Neural cell (in vitro differentiated cells): ENCODE measurements at regions not wholly inside any gene's neighbourhood (a gene's known extent, or its start where the extent isn't known, plus 50 kb on each side); places are given as distances from the start of the nearest gene placed in this dataset.

ENCODE experiments used
- H2AFZ ChIP-seq: fragments of 200-600, 300-800 bp; sonication (generic), shearing (Covaris generic); 2 replicates; pipeline ENCODE4 v1.6.0; 2014; ENCODE audit warnings: low read depth, mild to moderate bottlenecking, antibody characterized with exemption, low read length, moderate library complexity
- H3F3A ChIP-seq: fragments of 200-600 bp; shearing (Covaris generic); 2 replicates; pipeline ENCODE4 v1.6.1; 2016; ENCODE audit warnings: mild to moderate bottlenecking, moderate library complexity, mixed read lengths, antibody characterized with exemption, low read length; ENCODE audit not compliant: insufficient read depth, poor library complexity, severe bottlenecking
- H3K27ac ChIP-seq: fragments of 200-600, 300-800 bp; sonication (generic), shearing (Covaris generic); 2 replicates; pipeline ENCODE4 v1.5.1; 2014; ENCODE audit warnings: mild to moderate bottlenecking, low read length, moderate library complexity
- H3K27me3 ChIP-seq: fragments of 300-800, 200-600 bp; sonication (generic), shearing (Covaris generic); 2 replicates; pipeline ENCODE4 v1.6.0; 2014; ENCODE audit warnings: mild to moderate bottlenecking, low read depth, low read length, moderate library complexity; ENCODE audit not compliant: insufficient read depth
- H3K36me3 ChIP-seq: fragments of 300-800, 200-600 bp; sonication (generic), shearing (Covaris generic); 2 replicates; pipeline ENCODE4 v1.5.1; 2014; ENCODE audit warnings: mild to moderate bottlenecking, antibody characterized with exemption, low read length, moderate library complexity; ENCODE audit not compliant: insufficient read depth
- H3K4me2 ChIP-seq: fragments of 300-800, 200-600 bp; sonication (generic), shearing (Covaris generic); 2 replicates; pipeline ENCODE4 v1.6.0; 2014; ENCODE audit warnings: mild to moderate bottlenecking, low read length
- H3K4me3 ChIP-seq: fragments of 300-800, 200-600 bp; sonication (generic), shearing (Covaris generic); 2 replicates; pipeline ENCODE4 v1.5.1; 2014; ENCODE audit warnings: mild to moderate bottlenecking, low read length, moderate library complexity
- H3K79me2 ChIP-seq: fragments of 200-600 bp; shearing (Covaris generic); replicated peaks from 2 replicates; pipeline ENCODE4 v1.6.0; 2014; ENCODE audit warnings: mild to moderate bottlenecking, low read length, moderate library complexity; ENCODE audit not compliant: insufficient read depth
- H3K9ac ChIP-seq: fragments of 300-800, 200-600 bp; sonication (generic), shearing (Covaris generic); 2 replicates; pipeline ENCODE4 v1.6.1; 2016; ENCODE audit warnings: mild to moderate bottlenecking, low read length, mixed read lengths
- H3K9me2 ChIP-seq: fragments of 200-600 bp; shearing (Covaris generic); 2 replicates; pipeline ENCODE4 v1.6.1; 2016; ENCODE audit warnings: mild to moderate bottlenecking, low read length, mixed read lengths; ENCODE audit not compliant: insufficient read depth
- H3K9me3 ChIP-seq: fragments of 200-600, 300-800 bp; sonication (generic), shearing (Covaris generic); 2 replicates; pipeline ENCODE4 v1.6.1; 2016; ENCODE audit warnings: mild to moderate bottlenecking, mixed run types, low read length, moderate library complexity, mixed read lengths
- H4K20me1 ChIP-seq: fragments of 200-600 bp; shearing (Covaris generic); 2 replicates; pipeline ENCODE4 v1.6.1; 2016; ENCODE audit warnings: mild to moderate bottlenecking, mixed run types; ENCODE audit not compliant: insufficient read depth
- EP300 ChIP-seq: fragments of 450-650 bp; conservative IDR thresholded peaks from 2 replicates; pipeline ENCODE4 v1.6.1; 2014; ENCODE audit warnings: antibody characterized with exemption, mild to moderate bottlenecking, moderate library complexity; ENCODE audit not compliant: poor library complexity, severe bottlenecking
- EZH2 ChIP-seq: fragments of 200-600, 300-800 bp; shearing (Covaris generic), sonication (generic); IDR thresholded peaks from 2 replicates; pipeline ENCODE4 v1.6.1; 2014; ENCODE audit warnings: antibody characterized with exemption, low read length, borderline replicate concordance, mild to moderate bottlenecking; ENCODE audit not compliant: insufficient read depth, poor library complexity, severe bottlenecking
- MXI1 ChIP-seq: fragments of 450-650 bp; conservative IDR thresholded peaks from 2 replicates; pipeline ENCODE4 v1.6.1; 2014; ENCODE audit warnings: antibody characterized with exemption, mild to moderate bottlenecking; ENCODE audit not compliant: poor library complexity, severe bottlenecking
- POLR2AphosphoS5 ChIP-seq: IDR thresholded peaks from 2 replicates; pipeline ENCODE4 v1.6.1; 2012
- RAD21 ChIP-seq: fragments of 450-650 bp; conservative IDR thresholded peaks from 2 replicates; pipeline ENCODE4 v1.6.1; 2014; ENCODE audit warnings: antibody characterized with exemption, mild to moderate bottlenecking, moderate library complexity
- REST ChIP-seq: IDR thresholded peaks from 2 replicates; pipeline ENCODE4 v1.6.1; 2012; ENCODE audit warnings: borderline replicate concordance
- SMC3 ChIP-seq: fragments of 450-650 bp; conservative IDR thresholded peaks from 2 replicates; pipeline ENCODE4 v1.6.1; 2014; ENCODE audit warnings: antibody characterized with exemption, mild to moderate bottlenecking, moderate library complexity; ENCODE audit not compliant: poor library complexity
- TAF1 ChIP-seq: IDR thresholded peaks from 2 replicates; pipeline ENCODE4 v1.6.1; 2012; ENCODE audit warnings: low read depth
- TF ChIP-seq, protein P1 (sequence below): fragments of 450-650 bp; IDR thresholded peaks from 2 replicates; pipeline ENCODE4 v1.5.1; 2014; ENCODE audit warnings: antibody characterized with exemption, mild to moderate bottlenecking, moderate library complexity; ENCODE audit not compliant: poor library complexity, severe bottlenecking

DNA sequence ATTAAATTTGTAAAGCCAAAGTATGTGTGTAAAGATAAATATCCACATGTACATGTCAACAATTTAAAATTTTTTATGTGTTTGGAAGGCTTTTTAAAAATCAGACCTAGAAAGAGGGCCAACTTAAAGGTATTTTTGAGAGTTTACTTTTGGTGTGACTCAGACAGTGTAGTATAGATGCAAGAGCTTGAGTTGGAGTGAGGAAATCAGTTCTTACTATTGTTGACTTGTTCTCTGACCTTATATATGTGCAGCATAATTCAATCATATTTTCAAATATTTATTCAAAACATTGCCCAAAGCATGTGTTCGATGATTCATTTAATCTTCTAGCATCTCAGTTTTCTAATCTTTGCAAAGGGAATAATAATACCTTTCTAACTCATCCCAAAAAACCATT lies 243.7 kb upstream of the PRKCQ start:
- Histone ChIP-seq H3K4me3 (no peak overlapping the region), H3K79me2 (no peaks in the 10 kb centered on the region), H3F3A (no peaks in the 10 kb centered on the region), H4K20me1 (no peaks in the 10 kb centered on the region), H3K9me2 (no peaks in the 10 kb centered on the region), H3K27me3 (no peaks in the 10 kb centered on the region), H3K4me2 (no peak overlapping the region), H2AFZ (no peak overlapping the region), H3K9ac (no peak overlapping the region), H3K36me3 (no peaks in the 10 kb centered on the region), H3K27ac (no peak overlapping the region), H3K9me3 (no peaks in the 10 kb centered on the region)
- no peak for TF ChIP-seq RAD21
- TF ChIP-seq EZH2: no peak
- no peak for TF ChIP-seq MXI1
- TF ChIP-seq, protein P1, sequence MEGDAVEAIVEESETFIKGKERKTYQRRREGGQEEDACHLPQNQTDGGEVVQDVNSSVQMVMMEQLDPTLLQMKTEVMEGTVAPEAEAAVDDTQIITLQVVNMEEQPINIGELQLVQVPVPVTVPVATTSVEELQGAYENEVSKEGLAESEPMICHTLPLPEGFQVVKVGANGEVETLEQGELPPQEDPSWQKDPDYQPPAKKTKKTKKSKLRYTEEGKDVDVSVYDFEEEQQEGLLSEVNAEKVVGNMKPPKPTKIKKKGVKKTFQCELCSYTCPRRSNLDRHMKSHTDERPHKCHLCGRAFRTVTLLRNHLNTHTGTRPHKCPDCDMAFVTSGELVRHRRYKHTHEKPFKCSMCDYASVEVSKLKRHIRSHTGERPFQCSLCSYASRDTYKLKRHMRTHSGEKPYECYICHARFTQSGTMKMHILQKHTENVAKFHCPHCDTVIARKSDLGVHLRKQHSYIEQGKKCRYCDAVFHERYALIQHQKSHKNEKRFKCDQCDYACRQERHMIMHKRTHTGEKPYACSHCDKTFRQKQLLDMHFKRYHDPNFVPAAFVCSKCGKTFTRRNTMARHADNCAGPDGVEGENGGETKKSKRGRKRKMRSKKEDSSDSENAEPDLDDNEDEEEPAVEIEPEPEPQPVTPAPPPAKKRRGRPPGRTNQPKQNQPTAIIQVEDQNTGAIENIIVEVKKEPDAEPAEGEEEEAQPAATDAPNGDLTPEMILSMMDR: no peak
- TF ChIP-seq SMC3: no peak
- TF ChIP-seq REST: no peak
- TF ChIP-seq EP300: no peak
- no peak for TF ChIP-seq POLR2AphosphoS5
- TF ChIP-seq TAF1: no peak

DNA sequence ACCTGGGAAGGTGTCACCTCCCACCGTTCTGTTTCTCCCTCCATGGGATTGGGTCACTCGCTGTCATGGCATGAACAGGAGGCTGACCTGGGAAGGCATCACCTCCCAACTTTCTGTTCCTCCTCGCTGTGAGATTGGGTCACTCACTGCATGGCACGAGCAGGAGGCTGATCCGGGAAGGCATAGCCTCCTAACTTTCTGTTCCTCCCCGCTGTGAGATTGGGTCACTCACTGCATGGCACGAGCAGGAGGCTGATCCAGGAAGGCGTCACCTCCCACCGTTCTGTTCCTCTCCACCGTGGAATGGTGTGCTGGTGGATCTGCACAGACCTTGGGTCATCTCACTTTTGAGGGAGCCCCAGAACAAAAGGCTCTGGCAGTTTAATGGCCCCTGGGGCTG lies 239.2 kb upstream of the PRKCQ start:
- TF ChIP-seq REST (no peak), RAD21 (no peak), SMC3 (no peak), TAF1 (no peak), EP300 (no peak), POLR2AphosphoS5 (no peak), EZH2 (no peak), MXI1 (no peak)
- TF ChIP-seq, protein P1: no peak
- Histone ChIP-seq H3K4me3 (no peak overlapping the region), H3K9me2 (no peaks in the 10 kb centered on the region), H3K9me3 (no peaks in the 10 kb centered on the region), H3K27ac (no peak overlapping the region), H3K27me3 (no peaks in the 10 kb centered on the region), H3K9ac (no peak overlapping the region), H3K79me2 (no peaks in the 10 kb centered on the region), H4K20me1 (no peaks in the 10 kb centered on the region), H3K36me3 (no peaks in the 10 kb centered on the region), H3F3A (no peaks in the 10 kb centered on the region), H2AFZ (no peak overlapping the region), H3K4me2 (no peak overlapping the region)
